NCI-H128 (cell line): ENCODE measurements at regions not wholly inside any gene's neighbourhood (a gene's known extent, or its start where the extent isn't known, plus 50 kb on each side); places are given as distances from the start of the nearest gene placed in this dataset.

Experiments used
- DNase-seq: peaks from one replicate; lab custom pipeline; 2025; ENCODE audit not compliant: unreplicated experiment; lab: John Stamatoyannopoulos, UW

GRCh38 chr3:110074095-110074494, 736.7 kb upstream of the DPPA4 start:
- no peak for DNase-seq

- no peak for DNase-seq
Observed at GRCh38 chr3:110077093-110077492, 739.7 kb upstream of the DPPA4 start.

- no peak for DNase-seq
Observed at GRCh38 chr3:110093411-110093810, 756.1 kb upstream of the DPPA4 start.

- DNase-seq: no peak
Observed at GRCh38 chr3:110093812-110094401, 756.6 kb upstream of the DPPA4 start.

GRCh38 chr3:110099711-110100110, 762.4 kb upstream of the DPPA4 start:
- DNase-seq: no peak

- DNase-seq: no peak
Observed at GRCh38 chr3:110101361-110101760, 764.0 kb upstream of the DPPA4 start.

GRCh38 chr3:110106805-110107204, 769.5 kb upstream of the DPPA4 start:
- no peak for DNase-seq

GRCh38 chr3:110123946-110124345, 786.6 kb upstream of the DPPA4 start:
- DNase-seq: no peak

GRCh38 chr3:110126065-110126464, 788.7 kb upstream of the DPPA4 start:
- DNase-seq: no peak

- no peak for DNase-seq
Observed at GRCh38 chr3:110133971-110134370, 796.6 kb upstream of the DPPA4 start.

- DNase-seq: no peak
Observed at GRCh38 chr3:110139048-110139447, 801.7 kb upstream of the DPPA4 start.

- DNase-seq: no peak
Observed at GRCh38 chr3:110139821-110140220, 802.5 kb upstream of the DPPA4 start.

GRCh38 chr3:110149763-110150162, 812.4 kb upstream of the DPPA4 start:
- no peak for DNase-seq

GRCh38 chr3:110157221-110157620, 819.9 kb upstream of the DPPA4 start:
- DNase-seq: no peak

- DNase-seq: no peak
Observed at GRCh38 chr3:110164632-110165369, 827.5 kb upstream of the DPPA4 start.

GRCh38 chr3:110165370-110165743, 828.0 kb upstream of the DPPA4 start:
- DNase-seq: no peak

GRCh38 chr3:110165753-110166152, 828.4 kb upstream of the DPPA4 start:
- no peak for DNase-seq

- DNase-seq: no peak
Observed at GRCh38 chr3:110166791-110167190, 829.4 kb upstream of the DPPA4 start.

- no peak for DNase-seq
Observed at GRCh38 chr3:110174908-110175307, 837.6 kb upstream of the DPPA4 start.

- no peak for DNase-seq
Observed at GRCh38 chr3:110178965-110179364, 841.6 kb upstream of the DPPA4 start.

- DNase-seq: no peak
Observed at GRCh38 chr3:110180733-110181132, 843.4 kb upstream of the DPPA4 start.

- no peak for DNase-seq
Observed at GRCh38 chr3:110181226-110181625, 843.9 kb upstream of the DPPA4 start.

GRCh38 chr3:110184536-110184935, 847.2 kb upstream of the DPPA4 start:
- no peak for DNase-seq
